Neural cell (in vitro differentiated cells): ENCODE measurements at regions not wholly inside any gene's neighbourhood (a gene's known extent, or its start where the extent isn't known, plus 50 kb on each side); places are given as distances from the start of the nearest gene placed in this dataset.

ENCODE experiments used
- EP300 ChIP-seq: fragments of 450-650 bp; conservative IDR thresholded peaks from 2 replicates; pipeline ENCODE4 v1.6.1; 2014; ENCODE audit warnings: antibody characterized with exemption, mild to moderate bottlenecking, moderate library complexity; ENCODE audit not compliant: poor library complexity, severe bottlenecking
- EZH2 ChIP-seq: fragments of 200-600, 300-800 bp; shearing (Covaris generic), sonication (generic); IDR thresholded peaks from 2 replicates; pipeline ENCODE4 v1.6.1; 2014; ENCODE audit warnings: antibody characterized with exemption, low read length, borderline replicate concordance, mild to moderate bottlenecking; ENCODE audit not compliant: insufficient read depth, poor library complexity, severe bottlenecking
- MXI1 ChIP-seq: fragments of 450-650 bp; conservative IDR thresholded peaks from 2 replicates; pipeline ENCODE4 v1.6.1; 2014; ENCODE audit warnings: antibody characterized with exemption, mild to moderate bottlenecking; ENCODE audit not compliant: poor library complexity, severe bottlenecking
- POLR2AphosphoS5 ChIP-seq: IDR thresholded peaks from 2 replicates; pipeline ENCODE4 v1.6.1; 2012
- RAD21 ChIP-seq: fragments of 450-650 bp; conservative IDR thresholded peaks from 2 replicates; pipeline ENCODE4 v1.6.1; 2014; ENCODE audit warnings: antibody characterized with exemption, mild to moderate bottlenecking, moderate library complexity
- SMC3 ChIP-seq: fragments of 450-650 bp; conservative IDR thresholded peaks from 2 replicates; pipeline ENCODE4 v1.6.1; 2014; ENCODE audit warnings: antibody characterized with exemption, mild to moderate bottlenecking, moderate library complexity; ENCODE audit not compliant: poor library complexity
- TF ChIP-seq, protein P1 (sequence below): fragments of 450-650 bp; IDR thresholded peaks from 2 replicates; pipeline ENCODE4 v1.5.1; 2014; ENCODE audit warnings: antibody characterized with exemption, mild to moderate bottlenecking, moderate library complexity; ENCODE audit not compliant: poor library complexity, severe bottlenecking
- TF ChIP-seq, protein P2 (sequence below): IDR thresholded peaks from 2 replicates; pipeline ENCODE4 v1.6.1; 2012; ENCODE audit warnings: borderline replicate concordance

DNA sequence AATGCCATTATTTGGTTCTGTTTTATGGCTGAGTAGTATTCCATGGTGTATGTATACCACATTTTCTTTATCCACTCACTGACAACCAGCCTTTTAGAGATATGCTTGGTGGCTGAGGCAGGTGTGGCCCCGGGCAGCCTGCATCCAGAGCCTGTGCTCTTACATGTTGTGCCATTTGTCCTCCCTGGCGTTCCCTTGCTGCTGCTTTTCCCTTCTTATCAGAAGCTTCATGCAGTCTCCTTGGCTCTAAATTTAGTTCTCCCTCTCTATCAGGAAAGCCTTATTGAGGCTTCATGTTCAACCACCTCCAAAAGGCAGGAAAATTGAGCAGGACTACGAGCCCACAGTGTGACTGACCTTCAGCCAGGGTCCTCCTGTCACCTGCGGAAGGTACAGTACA, 131.7 kb upstream of the ITGA6 start:
- TF ChIP-seq, protein P1, sequence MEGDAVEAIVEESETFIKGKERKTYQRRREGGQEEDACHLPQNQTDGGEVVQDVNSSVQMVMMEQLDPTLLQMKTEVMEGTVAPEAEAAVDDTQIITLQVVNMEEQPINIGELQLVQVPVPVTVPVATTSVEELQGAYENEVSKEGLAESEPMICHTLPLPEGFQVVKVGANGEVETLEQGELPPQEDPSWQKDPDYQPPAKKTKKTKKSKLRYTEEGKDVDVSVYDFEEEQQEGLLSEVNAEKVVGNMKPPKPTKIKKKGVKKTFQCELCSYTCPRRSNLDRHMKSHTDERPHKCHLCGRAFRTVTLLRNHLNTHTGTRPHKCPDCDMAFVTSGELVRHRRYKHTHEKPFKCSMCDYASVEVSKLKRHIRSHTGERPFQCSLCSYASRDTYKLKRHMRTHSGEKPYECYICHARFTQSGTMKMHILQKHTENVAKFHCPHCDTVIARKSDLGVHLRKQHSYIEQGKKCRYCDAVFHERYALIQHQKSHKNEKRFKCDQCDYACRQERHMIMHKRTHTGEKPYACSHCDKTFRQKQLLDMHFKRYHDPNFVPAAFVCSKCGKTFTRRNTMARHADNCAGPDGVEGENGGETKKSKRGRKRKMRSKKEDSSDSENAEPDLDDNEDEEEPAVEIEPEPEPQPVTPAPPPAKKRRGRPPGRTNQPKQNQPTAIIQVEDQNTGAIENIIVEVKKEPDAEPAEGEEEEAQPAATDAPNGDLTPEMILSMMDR = no peak
- TF ChIP-seq EP300 = no peak
- no peak for TF ChIP-seq SMC3
- no peak for TF ChIP-seq POLR2AphosphoS5
- no peak for TF ChIP-seq RAD21
- TF ChIP-seq EZH2 = no peak
- TF ChIP-seq, protein P2, sequence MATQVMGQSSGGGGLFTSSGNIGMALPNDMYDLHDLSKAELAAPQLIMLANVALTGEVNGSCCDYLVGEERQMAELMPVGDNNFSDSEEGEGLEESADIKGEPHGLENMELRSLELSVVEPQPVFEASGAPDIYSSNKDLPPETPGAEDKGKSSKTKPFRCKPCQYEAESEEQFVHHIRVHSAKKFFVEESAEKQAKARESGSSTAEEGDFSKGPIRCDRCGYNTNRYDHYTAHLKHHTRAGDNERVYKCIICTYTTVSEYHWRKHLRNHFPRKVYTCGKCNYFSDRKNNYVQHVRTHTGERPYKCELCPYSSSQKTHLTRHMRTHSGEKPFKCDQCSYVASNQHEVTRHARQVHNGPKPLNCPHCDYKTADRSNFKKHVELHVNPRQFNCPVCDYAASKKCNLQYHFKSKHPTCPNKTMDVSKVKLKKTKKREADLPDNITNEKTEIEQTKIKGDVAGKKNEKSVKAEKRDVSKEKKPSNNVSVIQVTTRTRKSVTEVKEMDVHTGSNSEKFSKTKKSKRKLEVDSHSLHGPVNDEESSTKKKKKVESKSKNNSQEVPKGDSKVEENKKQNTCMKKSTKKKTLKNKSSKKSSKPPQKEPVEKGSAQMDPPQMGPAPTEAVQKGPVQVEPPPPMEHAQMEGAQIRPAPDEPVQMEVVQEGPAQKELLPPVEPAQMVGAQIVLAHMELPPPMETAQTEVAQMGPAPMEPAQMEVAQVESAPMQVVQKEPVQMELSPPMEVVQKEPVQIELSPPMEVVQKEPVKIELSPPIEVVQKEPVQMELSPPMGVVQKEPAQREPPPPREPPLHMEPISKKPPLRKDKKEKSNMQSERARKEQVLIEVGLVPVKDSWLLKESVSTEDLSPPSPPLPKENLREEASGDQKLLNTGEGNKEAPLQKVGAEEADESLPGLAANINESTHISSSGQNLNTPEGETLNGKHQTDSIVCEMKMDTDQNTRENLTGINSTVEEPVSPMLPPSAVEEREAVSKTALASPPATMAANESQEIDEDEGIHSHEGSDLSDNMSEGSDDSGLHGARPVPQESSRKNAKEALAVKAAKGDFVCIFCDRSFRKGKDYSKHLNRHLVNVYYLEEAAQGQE = no peak
- TF ChIP-seq MXI1 = no peak
